ENCODE measurements at regions not wholly inside any gene's neighbourhood (a gene's known extent, or its start where the extent isn't known, plus 50 kb on each side); places are given as distances from the start of the nearest gene placed in this dataset.

DNA sequence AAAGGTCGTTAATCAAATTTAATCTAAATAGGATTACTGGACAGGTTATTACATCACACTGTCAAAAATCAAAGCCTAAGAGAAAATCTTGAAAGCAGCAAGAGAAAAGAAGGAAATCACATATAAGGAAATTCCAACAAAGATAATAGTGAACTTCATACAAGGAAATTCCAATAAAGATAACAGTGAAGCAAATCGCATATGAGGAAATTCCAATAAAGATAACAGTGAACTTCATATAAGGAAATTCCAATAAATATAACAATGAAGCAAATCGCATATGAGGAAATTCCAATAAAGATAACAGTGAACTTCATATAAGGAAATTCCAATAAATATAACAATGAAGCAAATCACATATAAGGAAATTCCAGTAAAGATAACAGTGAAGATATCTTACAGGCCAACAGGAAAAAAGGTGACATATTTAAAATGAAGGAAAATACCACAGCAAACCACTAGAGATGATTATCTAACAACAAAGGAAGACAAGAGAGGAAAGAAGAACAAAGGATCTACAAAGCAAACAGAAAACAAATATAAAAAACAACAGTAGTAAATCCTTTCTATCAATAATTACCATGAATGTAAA lies 787.7 kb downstream of the CCDC85A start:
- Histone ChIP-seq H3K27ac (ENCODE audit: low read length) (no peak overlapping the region), H3F3A (ENCODE audit: low read length, unreplicated experiment) (no peaks in the 10 kb centered on the region), H3K79me2 (ENCODE audit: low read length) (no peaks in the 10 kb centered on the region), H4K20me1 (ENCODE audit: low read length) (no peaks in the 10 kb centered on the region), H3K4me2 (ENCODE audit: low read length) (no peak overlapping the region), H2AFZ (ENCODE audit: low read length) (no peak overlapping the region), H3K9me3 (ENCODE audit: low read length) (no peaks in the 10 kb centered on the region), H3K4me1 (ENCODE audit: insufficient read depth, low read length) (no peaks in the 10 kb centered on the region), H3K27me3 (ENCODE audit: low read length) (peaks cover 6% of the 10 kb centered on the region; the same call in 1 of the 2 replicates), H3K36me3 (ENCODE audit: low read depth, low read length) (no peaks in the 10 kb centered on the region), H3K4me3 (ENCODE audit: low read length) (no peak overlapping the region), H3K9me2 (replicated peaks; ENCODE audit: low read length) (no peaks in the 10 kb centered on the region), H3K9ac (ENCODE audit: low read length) (no peak overlapping the region)
- TF ChIP-seq EZH2 (IDR thresholded peaks at IDR 0.05; ENCODE audit: low read length, unreplicated experiment), result no peak
- TF ChIP-seq EZH2phosphoT487 (IDR thresholded peaks at IDR 0.05; ENCODE audit: borderline replicate concordance, low read length), result no peak
- TF ChIP-seq, protein P1, sequence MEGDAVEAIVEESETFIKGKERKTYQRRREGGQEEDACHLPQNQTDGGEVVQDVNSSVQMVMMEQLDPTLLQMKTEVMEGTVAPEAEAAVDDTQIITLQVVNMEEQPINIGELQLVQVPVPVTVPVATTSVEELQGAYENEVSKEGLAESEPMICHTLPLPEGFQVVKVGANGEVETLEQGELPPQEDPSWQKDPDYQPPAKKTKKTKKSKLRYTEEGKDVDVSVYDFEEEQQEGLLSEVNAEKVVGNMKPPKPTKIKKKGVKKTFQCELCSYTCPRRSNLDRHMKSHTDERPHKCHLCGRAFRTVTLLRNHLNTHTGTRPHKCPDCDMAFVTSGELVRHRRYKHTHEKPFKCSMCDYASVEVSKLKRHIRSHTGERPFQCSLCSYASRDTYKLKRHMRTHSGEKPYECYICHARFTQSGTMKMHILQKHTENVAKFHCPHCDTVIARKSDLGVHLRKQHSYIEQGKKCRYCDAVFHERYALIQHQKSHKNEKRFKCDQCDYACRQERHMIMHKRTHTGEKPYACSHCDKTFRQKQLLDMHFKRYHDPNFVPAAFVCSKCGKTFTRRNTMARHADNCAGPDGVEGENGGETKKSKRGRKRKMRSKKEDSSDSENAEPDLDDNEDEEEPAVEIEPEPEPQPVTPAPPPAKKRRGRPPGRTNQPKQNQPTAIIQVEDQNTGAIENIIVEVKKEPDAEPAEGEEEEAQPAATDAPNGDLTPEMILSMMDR (conservative IDR thresholded peaks at IDR 0.05; ENCODE audit: low read depth, low read length), result no peak
- no TSS peak for BruUV-seq (replicated peaks)
- POLR2A ChIA-PET (ENCODE audit: unreplicated experiment), result no interaction called here
- intact Hi-C loops (cut with micrococcal nuclease), result no loop called here
- no peak for DNase-seq
- no peak for ATAC-seq
- CTCF ChIA-PET, result no interaction called here

DNA sequence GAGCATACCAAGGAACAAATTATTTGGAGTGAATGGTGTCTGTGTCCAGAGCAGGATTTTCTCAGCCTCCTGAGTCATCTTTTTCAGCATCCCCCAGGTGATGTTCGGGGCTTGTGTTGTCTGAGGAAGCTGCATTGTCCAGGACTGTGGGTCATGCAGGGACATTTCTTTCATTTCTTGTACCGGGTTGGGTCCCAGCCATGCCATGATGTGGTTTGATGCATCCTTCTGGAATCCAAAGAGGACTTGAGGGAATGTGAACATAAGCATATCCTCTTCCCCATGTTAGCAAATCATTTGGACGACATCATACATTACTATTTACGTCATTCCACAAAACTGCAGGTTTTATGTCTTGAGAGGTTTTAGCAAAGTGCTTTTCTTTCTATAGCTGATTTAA lies 797.8 kb downstream of the CCDC85A start:
- Histone ChIP-seq H3K27me3 (ENCODE audit: low read length) (peaks cover 26% of the 10 kb centered on the region), H3K79me2 (ENCODE audit: low read length) (no peaks in the 10 kb centered on the region), H3K9me3 (ENCODE audit: low read length) (no peaks in the 10 kb centered on the region), H3K27ac (ENCODE audit: low read length) (no peak overlapping the region), H4K20me1 (ENCODE audit: low read length) (no peaks in the 10 kb centered on the region), H3K36me3 (ENCODE audit: low read depth, low read length) (no peaks in the 10 kb centered on the region), H2AFZ (ENCODE audit: low read length) (no peak overlapping the region), H3K9me2 (replicated peaks; ENCODE audit: low read length) (no peaks in the 10 kb centered on the region), H3K4me1 (ENCODE audit: insufficient read depth, low read length) (no peaks in the 10 kb centered on the region), H3K4me3 (ENCODE audit: low read length) (no peak overlapping the region), H3K9ac (ENCODE audit: low read length) (no peak overlapping the region), H3F3A (ENCODE audit: low read length, unreplicated experiment) (no peaks in the 10 kb centered on the region), H3K4me2 (ENCODE audit: low read length) (no peak overlapping the region)
- DNase-seq, result peak; percentile 5
- ChIA-PET POLR2A (ENCODE audit: unreplicated experiment) (no interaction called here), CTCF (no interaction called here)
- intact Hi-C loops (cut with micrococcal nuclease), result no loop called here
- BruUV-seq (replicated peaks), result no TSS peak
- no peak for ATAC-seq
- TF ChIP-seq EZH2phosphoT487 (IDR thresholded peaks at IDR 0.05; ENCODE audit: borderline replicate concordance, low read length) (no peak), EZH2 (IDR thresholded peaks at IDR 0.05; ENCODE audit: low read length, unreplicated experiment) (no peak)
- TF ChIP-seq, protein P1 (conservative IDR thresholded peaks at IDR 0.05; ENCODE audit: low read depth, low read length), result no peak

DNA sequence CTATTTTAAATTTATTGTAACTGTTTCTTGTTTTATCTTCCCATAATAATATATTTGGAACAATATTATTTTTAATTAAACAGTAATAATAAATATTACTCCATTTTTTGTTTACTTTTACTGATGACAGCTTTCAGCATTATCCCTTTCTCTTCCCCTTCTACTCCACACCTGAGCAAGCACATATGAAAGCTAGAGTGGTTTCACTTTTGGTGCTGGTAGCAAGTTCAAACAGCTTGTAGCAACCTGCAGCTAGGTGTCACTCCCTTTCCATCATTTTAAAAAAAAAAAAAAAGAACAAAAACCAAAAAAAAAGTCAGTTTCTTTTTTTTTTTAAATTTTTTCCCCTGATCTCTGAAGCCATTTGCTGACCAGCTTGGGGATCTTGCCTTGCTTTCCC lies 801.8 kb downstream of the CCDC85A start:
- DNase-seq (no peak), ATAC-seq (no peak)
- Histone ChIP-seq H3K27ac (ENCODE audit: low read length) (no peak overlapping the region), H3K27me3 (ENCODE audit: low read length) (peaks cover 26% of the 10 kb centered on the region), H3K4me2 (ENCODE audit: low read length) (no peak overlapping the region), H3K79me2 (ENCODE audit: low read length) (no peaks in the 10 kb centered on the region), H4K20me1 (ENCODE audit: low read length) (no peaks in the 10 kb centered on the region), H3K9me2 (replicated peaks; ENCODE audit: low read length) (no peaks in the 10 kb centered on the region), H3K9me3 (ENCODE audit: low read length) (no peaks in the 10 kb centered on the region), H3K4me3 (ENCODE audit: low read length) (no peak overlapping the region), H2AFZ (ENCODE audit: low read length) (no peak overlapping the region), H3K4me1 (ENCODE audit: insufficient read depth, low read length) (no peaks in the 10 kb centered on the region), H3K36me3 (ENCODE audit: low read depth, low read length) (no peaks in the 10 kb centered on the region), H3K9ac (ENCODE audit: low read length) (no peak overlapping the region), H3F3A (ENCODE audit: low read length, unreplicated experiment) (no peaks in the 10 kb centered on the region)
- CTCF ChIA-PET, result interaction anchor here (0.7 kb wide), 1 partner anchor 512 kb away, joined by 8 read pairs; no protein-coding TSS in a partner anchor
- intact Hi-C loops (cut with micrococcal nuclease), result no loop called here
- POLR2A ChIA-PET (ENCODE audit: unreplicated experiment), result no interaction called here
- TF ChIP-seq EZH2 (IDR thresholded peaks at IDR 0.05; ENCODE audit: low read length, unreplicated experiment) (no peak), EZH2phosphoT487 (IDR thresholded peaks at IDR 0.05; ENCODE audit: borderline replicate concordance, low read length) (no peak)
- TF ChIP-seq, protein P1 (conservative IDR thresholded peaks at IDR 0.05; ENCODE audit: low read depth, low read length), result no peak
- no TSS peak for BruUV-seq (replicated peaks)
